ENCODE measurements at regions not wholly inside any gene's neighbourhood (a gene's known extent, or its start where the extent isn't known, plus 50 kb on each side); places are given as distances from the start of the nearest gene placed in this dataset.
A peak's percentile ranks its signal among the peaks of the same experiment; 100 is the strongest.

DNA sequence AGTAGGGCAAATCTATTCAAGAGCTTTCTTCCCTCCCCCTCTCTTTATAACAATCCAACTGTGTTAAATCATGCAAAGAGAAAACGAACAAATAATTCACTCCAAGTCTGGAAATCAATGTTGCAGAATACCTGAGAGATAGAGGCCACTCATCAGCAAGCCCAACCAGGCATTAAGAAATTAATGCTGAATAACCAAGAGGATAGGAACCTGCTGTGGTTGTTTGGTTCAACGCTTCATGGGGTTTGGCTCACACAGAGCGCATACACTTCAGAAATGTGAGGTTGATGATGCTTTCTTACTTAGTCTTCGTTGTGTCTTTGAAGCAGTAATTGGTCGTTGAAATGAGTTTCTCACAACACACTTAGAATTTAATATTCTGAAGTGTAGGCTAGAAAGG, 1540.0 kb upstream of the PABPC4L start:
- DNase-seq = no peak

DNA sequence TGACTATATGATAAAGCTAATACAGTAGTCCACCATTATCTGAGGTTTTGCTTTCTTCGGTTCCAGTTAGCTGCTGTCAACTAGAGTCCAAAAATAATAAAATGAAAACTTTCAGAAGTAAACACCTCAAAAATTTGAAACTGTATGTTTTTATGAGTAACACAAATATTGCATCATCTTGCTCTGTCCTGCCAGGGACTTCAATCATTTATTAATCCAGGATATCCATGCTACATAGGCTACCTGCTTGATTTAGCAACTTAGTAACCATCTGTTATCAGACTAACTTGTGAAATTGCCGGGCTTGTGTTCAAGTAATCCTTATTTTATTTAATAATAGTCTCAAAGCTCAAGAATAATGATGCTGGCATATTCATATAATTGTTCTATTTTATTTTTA, 1537.8 kb upstream of the PABPC4L start:
- no peak for DNase-seq

DNA sequence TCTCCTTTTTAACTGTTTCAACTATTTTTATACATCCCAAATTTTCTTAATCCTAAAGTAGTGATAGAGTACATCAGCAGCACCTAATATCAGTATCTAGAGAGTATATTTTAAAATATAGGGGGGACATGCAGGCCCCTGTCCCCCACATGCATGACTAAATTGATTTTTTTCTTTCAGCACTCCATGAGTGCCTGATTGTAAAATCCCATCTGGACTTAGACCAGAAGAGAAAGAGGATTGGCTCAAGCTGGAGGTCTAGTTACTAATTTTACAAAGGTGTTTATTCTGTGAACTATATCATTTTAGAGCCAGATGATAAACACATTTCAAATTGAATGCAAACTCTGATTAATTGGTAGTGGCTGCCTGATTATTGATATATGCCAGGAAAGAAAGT, 1533.9 kb upstream of the PABPC4L start:
- no peak for DNase-seq

- DNase-seq = no peak
Observed at GRCh38 chr4:135732448-135732847, 1530.9 kb upstream of the PABPC4L start.

GRCh38 chr4:135731682-135732081, 1530.1 kb upstream of the PABPC4L start:
- peak in 1 of 2 experiments; percentile 7 for DNase-seq

DNA sequence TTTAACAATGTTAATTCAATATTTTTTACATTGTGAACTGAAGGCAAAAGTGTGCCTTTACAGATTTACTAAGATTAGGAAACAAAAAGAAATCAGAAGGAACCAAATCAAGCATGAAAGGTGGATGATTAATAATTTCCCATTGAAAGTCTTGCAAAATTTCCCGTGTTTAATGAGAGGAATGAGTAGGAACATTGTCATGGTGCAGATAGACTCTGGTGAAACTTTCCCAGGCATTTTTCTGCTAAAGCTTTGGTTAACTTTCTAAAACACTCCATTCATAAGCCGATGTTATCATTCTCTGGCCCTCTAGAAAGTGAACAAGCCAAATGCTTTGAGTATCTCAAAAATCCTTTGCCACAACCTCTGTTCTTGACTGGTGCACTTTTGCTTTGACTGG, 1522.8 kb upstream of the PABPC4L start:
- DNase-seq = no peak

DNA sequence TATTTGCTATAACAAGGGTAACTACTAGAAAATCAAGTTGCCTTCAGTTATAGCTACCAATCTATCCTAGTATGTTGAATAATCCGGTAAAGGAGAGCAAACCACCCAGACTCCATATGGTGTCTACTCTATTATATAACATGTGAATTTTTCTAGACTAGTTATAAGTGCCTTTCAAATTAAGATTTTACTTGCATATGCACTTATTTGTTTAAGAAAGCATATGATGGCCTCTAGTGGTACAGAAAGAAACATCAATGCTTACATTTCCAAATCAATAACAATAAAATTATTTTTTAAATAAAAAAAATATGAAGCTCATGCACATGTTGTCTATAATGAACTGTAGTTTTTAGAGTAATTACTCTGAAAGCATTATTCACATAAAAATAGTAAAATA, 1516.4 kb upstream of the PABPC4L start:
- peak in 1 of 2 experiments; percentile 8 for DNase-seq

- DNase-seq = no peak
Observed at GRCh38 chr4:135705343-135705742, 1503.8 kb upstream of the PABPC4L start.

DNA sequence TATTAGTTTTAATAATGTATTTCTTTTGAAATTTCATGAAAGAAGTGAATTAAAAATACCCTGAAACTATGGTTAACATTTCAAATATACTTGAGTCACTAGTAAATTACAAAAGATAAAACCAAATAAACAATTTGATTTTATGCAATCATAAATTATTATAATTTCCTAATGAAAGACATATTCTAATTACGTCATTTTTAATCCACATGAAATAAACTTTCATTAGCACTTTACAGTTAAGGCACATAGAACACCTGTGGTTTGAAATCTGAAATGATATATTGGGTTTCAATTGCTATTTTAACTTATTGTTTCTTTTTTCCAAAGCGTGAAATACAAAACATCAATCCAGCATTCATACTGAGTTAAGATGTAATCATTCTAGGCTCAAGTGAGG, 1492.5 kb upstream of the PABPC4L start:
- DNase-seq = no peak

- DNase-seq = no peak
Observed at GRCh38 chr4:135684001-135684400, 1482.4 kb upstream of the PABPC4L start.

DNA sequence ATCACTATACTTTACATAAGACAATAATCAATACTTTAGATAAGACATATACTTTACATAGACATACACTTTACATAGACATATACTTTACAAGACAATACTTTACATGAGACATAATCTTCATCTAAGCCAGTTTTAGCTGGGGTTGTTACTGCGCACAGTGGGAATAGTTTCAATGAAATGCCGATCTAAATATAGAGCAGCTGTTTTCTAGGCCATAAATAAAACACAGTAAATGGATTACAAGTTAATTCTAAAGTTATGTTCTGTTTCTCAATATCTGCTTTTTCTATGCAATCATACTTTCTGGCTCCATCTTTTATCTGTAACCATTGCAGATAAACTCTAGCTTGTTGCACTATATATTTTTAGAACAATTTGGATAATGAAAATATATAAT, 1470.6 kb upstream of the PABPC4L start:
- no peak for DNase-seq

- DNase-seq = no peak
Observed at GRCh38 chr4:135670548-135670947, 1469.0 kb upstream of the PABPC4L start.
